Omental fat pad (tissue), 3 donors: ENCODE measurements at regions not wholly inside any gene's neighbourhood (a gene's known extent, or its start where the extent isn't known, plus 50 kb on each side); places are given as distances from the start of the nearest gene placed in this dataset.

Experiments used
- ATAC-seq: fragments of 150-250 bp; one replicate; pipeline ENCODE4 v1.9.1; 2016; ENCODE audit warnings: mild to moderate bottlenecking, moderate library complexity; ENCODE audit not compliant: low FRiP score
- DNase-seq: peaks from one replicate; pipeline ENCODE4 v3.0.0-alpha.2; 2019; ENCODE audit warnings: low spot score
- CTCF ChIP-seq, 3 donors: fragments of 450-650 bp; IDR thresholded peaks; one replicate each; pipeline ENCODE4 v1.5.1; 2016 to 2017; ENCODE audit warnings: antibody characterized with exemption in 3 of 3, mild to moderate bottlenecking in 3 of 3, moderate library complexity in 2 of 3

DNA sequence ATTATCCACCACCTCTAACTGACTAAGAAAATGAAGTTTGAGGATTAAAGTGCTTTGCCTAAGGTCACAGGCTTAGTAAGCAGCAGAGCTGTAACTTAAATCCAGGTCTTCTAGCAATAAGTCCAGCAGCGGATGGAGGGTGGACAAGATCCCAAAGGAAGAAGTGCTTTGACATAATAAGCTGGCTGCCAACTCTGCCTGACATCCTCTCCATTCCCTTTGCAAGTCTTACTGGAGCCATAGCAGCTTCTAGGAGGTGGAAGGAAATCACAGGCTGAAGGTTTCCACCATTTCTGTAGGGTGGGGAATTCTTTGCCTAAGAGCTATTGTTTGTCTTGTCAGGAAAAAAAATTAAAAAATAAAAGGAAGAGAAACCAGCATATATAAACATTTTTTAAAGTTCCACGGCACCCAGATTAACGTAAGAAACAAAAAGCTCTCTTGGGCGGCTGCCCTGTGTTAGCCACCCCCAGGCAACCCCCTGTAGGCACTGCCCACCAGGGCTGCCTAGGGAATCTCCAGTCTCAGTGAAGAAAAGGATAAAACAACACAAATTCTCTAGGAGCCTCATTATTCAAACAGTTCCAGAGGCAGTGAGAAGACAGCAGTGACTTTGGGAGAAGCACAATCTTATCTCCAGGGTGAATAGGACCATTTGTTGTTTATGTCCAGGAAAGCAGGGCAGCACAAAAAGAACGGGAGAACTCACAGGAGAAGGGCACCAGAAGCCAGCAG is 380.8 kb upstream of the CADM1 start:
- ATAC-seq (no peak), DNase-seq (no peak)
- no peak for TF ChIP-seq CTCF (IDR thresholded peaks at IDR 0.05)

GRCh38 chr11:115874843-115875242 is 370.6 kb upstream of the CADM1 start:
- no peak for TF ChIP-seq CTCF (IDR thresholded peaks at IDR 0.05)
- ATAC-seq = no peak
- no peak for DNase-seq

DNA sequence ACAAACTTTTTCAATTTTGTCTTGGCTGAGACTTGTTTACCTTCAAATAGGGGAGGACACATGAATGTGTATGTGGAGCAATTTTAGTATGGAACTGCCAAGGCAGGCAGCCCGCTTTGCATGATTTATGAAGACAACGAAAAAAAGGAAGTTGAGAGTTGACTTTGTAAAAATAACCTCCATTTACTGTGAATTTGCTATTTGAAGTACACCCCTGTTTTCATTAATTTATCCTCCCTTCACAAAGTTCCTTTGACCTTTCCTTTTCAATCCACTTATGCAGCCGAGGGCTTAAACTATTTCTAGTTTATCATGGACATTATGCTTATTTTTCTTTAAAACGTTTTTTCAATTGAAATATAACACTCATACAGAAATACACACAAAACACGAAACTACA is 369.6 kb upstream of the CADM1 start:
- no peak for TF ChIP-seq CTCF (IDR thresholded peaks at IDR 0.05)
- DNase-seq (no peak), ATAC-seq (no peak)

DNA sequence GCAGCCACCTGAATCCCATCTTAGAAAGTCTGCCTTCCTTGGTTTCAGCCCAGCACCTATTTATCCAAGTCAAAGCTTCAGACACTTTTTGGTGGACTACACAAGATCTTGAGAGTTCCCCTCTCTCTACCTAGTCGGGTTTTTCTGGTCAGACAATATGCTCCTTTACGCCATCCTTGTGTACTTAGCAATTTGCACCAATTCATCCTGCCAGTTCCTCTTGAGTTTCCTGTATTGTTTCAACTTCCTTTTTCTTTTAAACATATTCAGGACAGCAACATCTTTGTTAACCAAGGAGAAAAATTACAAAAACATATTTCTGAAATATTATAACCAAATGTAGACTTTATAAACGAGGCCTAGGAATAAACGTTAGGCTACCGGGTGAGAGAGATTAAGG is 368.2 kb upstream of the CADM1 start:
- DNase-seq (no peak), ATAC-seq (no peak)
- no peak for TF ChIP-seq CTCF (IDR thresholded peaks at IDR 0.05)

DNA sequence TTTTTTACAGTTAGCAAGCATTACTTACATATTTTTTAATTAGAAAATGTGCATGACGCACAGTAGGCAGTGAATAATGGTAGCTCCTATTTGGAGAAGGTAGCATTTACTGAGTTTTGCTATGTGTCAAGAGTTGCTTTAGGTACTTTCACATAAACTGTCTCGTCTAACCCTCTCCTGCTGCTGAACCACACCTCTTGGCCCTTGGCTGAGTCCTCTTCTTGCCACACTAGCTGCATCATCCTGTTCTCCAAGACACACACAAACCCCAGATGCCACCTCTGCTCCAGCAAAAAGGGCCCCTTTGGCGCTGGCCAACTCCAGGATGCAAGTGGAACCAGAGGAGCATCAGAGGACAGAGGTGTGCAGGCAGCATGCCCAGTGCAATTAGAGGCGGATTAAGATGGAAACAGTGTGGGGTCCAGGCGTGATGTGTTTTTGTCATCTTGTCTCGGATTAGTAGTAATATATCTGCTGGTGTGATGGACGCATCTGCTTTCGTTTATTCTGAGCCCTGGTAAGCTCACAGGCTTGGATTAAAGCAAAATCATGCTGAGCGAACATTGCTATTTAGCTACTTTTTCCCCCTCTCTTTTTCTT is 367.0 kb upstream of the CADM1 start:
- ATAC-seq (no peak), DNase-seq (no peak)
- TF ChIP-seq CTCF (IDR thresholded peaks at IDR 0.05) = no peak

DNA sequence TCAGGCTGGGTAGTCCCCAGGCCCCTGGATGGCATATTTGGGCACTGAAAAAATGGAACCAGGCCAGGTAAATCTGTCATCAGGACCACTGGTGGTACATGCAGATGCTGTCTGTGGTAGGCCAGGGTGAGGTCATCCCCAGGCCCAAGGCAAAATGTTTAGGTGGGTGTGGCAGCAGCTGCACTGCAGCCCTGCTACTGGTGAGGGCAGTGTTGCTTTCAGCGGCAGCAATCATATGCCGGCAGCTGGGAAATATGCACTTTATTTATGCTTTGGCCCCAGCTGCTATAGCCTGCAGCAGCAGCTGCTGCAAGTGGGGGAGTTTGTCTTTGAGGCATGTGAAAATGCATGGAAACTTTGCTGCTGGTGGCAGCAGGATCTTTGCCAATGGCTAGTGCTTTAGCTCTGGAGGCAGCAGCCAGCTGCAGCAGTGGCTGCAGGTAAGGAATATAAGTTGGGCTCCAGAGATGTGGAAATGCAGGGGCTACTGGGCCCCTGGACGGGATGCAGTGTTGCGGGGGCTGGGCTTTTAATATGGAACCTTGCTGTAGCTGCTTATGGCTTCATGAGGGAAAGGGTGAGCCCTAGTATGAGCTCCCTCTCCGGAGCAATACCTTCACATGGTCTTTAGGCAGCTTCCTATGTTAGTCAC is 365.7 kb upstream of the CADM1 start:
- no peak for DNase-seq
- no peak for TF ChIP-seq CTCF (IDR thresholded peaks at IDR 0.05)
- no peak for ATAC-seq

DNA sequence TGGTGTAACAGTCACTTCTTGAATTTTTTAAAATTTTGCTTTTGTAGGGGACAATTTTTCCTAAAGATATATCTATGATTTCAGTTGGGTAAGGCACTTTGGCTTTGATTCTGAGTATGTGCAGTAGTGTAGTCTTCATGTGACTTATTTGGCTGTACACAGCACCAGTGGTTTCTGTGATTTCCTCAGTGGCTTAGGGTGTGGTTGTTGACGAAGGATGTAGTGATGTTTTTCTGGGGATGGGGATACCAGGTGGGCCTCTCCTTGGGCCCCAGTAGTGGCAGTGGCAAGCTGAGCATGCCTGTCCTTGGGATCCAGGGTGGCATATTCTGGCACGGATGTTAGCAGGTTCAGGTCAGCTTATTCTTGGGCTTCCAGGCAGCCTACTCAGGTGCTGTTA is 364.9 kb upstream of the CADM1 start:
- DNase-seq (no peak), ATAC-seq (no peak)
- TF ChIP-seq CTCF (IDR thresholded peaks at IDR 0.05) = no peak
